GM21423 (cell line): ENCODE measurements at regions not wholly inside any gene's neighbourhood (a gene's known extent, or its start where the extent isn't known, plus 50 kb on each side); places are given as distances from the start of the nearest gene placed in this dataset.

Source experiments
- ATAC-seq: cut with Tn5 transposase; IDR thresholded peaks from one replicate; pipeline ENCODE4 v1.9.1; 2021; ENCODE audit warnings: mild to moderate bottlenecking, moderate library complexity; ENCODE audit not compliant: unreplicated experiment

DNA sequence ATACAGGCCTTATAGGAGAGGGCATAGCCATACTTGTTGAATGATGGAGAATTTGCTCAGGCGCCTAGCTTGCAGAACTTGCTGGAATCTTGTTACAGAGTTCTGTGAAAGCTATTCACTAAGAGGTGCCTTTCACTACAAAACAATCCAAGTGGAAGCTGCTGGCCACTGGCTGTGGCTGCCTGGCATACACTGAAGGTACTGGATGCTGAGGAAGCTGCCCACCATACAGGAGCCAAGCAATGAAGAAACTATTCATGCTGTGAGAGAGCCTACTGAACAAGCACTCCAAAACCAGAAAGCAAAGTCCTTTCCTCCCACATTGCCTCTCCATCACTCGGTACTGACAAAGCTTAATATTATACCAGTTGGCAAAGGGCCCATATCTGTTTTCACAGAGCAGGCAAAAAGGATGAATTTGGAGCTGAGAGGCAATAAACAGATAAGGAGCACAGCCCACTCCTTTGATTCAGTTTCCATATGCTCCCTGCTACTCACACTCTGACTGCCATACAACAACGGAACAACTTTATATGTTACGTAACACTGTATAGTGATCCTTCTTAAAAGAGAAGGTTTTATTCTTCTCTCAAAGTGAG lies 192.6 kb upstream of the ALCAM start:
- no peak for ATAC-seq

DNA sequence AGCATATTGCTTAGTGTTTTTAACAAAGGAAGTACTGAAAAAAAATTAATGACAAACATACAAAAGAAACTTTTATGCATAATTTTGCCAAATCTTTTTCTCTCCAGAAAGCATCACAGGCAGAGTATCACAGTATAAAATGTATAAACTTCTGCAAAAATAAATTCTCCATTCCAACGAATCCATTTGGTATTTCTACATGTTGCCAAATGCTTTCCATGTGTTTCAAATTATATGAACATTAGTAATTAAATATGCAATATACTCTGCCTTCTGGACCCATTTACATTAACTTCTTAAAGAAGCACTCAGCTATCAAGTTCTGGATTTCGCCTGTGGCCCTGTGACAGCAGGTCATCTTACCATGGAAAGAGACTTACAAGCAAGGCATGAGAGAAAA lies 189.1 kb upstream of the ALCAM start:
- ATAC-seq: no peak

DNA sequence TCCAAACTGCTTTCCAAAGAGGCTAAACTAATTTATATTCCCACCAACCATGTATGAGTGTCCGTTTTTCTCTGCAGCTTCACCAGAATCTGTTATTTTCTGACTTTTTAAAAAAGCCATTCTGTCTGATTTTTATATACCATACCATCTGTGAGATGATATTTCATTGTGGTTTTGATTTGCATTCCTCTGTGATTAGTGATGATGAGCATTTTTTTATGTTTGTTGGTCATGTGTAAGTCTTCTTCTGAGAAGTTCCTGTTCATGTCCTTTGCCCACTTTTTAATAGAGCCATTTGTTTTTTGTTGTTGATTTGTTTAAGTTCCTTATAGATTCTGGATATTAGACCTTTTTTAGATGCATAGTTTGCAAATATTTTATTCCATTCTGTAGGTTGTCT lies 179.4 kb upstream of the ALCAM start:
- ATAC-seq: no peak

DNA sequence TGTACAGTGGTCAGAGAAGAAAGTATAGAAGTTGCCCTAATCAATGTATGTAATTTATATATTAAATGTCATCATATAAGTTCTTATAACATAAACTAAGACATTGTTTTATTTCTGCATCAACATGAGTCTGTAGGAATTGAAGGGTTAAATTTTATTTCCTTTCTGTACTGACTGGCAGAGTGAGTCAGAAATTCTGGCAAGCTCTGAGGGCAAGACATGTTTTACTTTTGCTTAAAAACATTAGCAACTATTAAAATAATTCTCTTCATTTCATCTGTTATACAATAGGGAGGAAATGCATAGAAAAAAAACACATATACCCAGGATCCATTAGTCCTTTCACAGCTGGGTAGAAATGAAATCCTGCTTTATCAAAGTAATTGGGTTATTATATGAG lies 171.4 kb upstream of the ALCAM start:
- ATAC-seq: no peak

DNA sequence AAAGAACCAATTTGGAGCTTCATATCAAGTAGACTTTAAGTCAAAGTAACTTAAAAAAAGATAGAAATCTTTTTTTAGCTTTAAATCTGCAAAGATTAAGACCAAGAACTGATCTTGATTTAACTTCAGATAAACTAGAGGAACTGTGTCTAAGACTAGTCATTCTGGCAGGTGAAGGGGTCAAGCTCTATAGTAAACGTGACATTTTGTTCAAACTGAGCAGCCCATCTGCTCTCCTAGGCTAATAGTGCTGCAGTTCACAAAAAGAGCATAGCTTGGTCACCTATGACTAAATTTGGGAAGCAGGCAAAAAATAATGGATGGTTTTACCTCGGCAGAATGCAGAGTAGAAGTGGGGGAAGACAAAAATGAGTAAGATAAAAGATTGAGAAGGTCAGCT lies 168.8 kb upstream of the ALCAM start:
- no peak for ATAC-seq

DNA sequence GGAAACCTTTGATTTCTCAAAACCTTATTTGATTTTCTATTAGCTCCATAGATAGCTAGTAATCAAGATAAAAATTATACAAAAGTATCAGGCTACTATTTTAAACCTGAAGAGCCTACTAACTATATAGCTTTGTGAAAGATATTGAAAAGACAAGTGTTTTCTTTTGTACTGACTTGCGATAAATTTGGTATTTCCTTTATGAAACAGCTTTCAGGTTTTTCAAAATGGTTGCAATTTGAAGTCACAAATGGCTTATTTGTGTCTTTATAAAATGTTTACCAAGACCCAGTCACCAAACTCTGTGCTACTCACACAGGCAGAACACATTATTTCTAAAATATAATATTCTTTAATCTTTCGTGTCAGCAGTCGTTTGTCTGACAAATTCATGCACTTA lies 167.5 kb upstream of the ALCAM start:
- no peak for ATAC-seq

DNA sequence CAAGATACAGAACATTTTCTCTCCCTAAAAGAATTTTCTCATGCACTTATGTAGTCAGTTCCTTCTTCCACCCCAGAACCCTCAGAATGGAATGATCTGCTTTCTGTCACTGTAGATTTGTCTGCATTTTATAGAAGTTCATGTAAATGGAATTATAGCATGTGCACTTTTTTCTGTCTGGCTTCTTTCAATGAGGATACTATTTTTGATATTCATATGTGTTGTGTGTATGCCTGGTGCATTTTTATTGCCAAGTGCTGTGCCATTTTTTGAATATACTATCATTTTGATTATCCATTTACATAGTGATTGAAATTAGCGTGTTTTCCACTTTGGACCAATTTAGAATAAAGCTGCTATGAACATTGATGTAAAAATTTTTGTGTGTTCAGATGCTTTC lies 156.6 kb upstream of the ALCAM start:
- no peak for ATAC-seq

DNA sequence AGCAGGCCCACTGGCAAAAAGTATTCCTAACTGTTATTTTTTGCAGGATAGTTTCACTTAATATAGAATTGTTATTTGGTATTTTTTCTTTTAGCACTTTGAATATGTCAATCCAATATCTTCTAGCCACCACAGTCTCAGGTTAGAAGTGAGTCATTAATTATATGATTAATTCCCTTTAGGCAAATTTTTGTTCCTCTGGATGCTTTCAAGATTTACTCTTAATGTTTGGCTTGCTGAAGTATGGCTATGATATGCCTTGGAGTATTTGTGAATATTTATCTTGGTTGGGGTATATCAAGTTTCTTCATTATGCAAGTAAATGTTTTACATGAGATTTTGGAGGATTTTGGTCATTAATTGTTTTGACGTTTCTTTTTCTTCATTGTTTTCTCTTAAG lies 152.1 kb upstream of the ALCAM start:
- no peak for ATAC-seq

DNA sequence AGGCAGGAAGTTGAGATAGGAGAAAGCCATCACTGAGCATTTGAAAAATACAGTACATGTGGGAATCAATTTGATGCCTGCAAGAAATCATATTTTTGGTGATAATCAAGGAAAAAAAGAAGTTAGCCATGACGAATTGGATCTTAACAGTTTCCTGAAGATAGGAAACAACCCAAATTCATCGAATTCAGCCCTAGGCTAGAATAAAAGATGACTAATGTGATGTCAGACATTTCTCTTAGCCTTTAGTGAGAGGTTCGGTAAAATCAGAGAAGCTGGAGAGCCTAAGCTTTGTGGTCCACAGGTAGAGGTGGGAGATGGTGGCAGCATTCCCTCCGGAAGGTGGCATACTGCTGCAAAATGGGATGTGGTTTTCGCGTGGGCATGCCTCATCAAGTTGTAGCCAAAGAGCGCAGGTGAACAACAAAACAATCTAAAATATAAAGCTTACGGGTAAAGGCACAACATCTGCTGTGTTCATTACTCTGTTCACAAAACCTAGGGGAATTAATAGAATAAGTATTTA lies 144.1 kb upstream of the ALCAM start:
- ATAC-seq: no peak

DNA sequence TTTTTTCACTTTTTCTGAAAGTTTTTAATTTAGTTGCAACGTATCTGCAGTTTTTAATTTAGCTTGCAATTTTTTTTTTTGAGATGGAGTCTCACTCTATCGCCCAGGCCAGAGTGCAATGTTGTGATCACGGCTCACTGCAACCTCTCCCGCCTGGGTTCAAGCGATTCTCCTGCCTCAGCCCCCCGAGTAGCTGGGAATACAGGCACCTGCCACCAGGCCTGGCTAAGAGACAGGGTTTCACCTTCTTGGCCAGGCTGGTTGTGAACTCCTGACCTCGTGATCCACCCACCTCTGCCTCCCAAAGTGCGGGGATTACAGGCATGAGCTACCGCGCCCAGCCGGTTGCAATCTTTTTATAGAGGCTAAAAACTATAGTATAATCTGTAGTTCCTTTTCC lies 142.9 kb upstream of the ALCAM start:
- ATAC-seq: no peak

DNA sequence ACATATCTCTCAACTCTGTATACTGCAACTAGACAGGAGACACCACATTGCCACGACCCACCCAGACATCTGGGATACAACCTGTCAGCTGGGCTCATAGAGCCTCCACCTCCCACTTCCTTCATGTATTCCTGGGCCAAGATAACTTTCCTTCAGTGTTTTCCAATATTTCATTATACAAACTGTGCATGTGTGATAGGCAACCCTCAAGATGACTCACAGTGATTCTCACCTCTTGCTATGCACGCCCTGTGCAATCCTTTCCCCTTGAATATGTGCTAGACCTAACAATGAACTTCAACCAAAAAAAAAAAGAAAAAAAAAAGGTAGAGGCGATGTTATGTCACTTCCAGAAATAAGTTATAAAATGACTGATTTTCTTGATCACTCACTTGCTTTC lies 138.0 kb upstream of the ALCAM start:
- ATAC-seq: no peak

DNA sequence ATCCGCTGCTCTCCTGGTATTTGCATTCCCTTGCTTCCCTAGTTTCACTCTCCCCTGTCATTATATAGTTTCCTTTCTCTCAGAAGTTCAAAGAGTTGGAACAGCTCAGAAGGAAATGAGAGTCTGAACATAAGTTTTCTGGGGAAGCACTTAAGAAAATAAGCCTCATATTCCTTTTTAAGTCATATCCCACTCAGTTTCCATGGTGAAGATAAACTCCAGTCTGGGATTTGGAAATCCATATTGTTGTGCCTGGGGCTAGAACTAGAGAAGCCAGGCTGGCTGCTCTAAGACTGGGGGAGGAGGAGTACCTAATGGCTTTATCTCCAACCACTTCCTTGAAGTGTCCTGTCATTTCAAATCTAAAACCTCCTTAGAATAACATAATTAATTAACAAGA lies 134.2 kb upstream of the ALCAM start:
- ATAC-seq: no peak

DNA sequence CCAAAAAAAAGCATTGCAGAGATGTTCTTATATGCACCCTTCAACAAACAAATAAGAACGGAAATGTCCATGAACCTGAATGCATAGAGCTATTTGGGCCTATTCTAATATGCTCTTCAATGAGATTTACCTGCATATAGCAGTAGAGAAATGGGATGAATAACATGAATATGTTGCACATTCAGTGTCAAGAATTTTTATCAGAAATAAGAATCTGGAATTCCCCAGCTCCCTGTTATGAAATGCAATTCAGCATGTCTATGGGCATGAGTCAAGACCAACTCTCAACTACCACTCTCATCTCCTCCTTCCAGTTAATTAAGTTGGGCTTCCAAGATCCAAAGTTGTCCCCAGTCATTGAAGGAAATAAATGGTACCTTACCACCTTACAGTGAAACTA lies 133.7 kb upstream of the ALCAM start:
- ATAC-seq: no peak

DNA sequence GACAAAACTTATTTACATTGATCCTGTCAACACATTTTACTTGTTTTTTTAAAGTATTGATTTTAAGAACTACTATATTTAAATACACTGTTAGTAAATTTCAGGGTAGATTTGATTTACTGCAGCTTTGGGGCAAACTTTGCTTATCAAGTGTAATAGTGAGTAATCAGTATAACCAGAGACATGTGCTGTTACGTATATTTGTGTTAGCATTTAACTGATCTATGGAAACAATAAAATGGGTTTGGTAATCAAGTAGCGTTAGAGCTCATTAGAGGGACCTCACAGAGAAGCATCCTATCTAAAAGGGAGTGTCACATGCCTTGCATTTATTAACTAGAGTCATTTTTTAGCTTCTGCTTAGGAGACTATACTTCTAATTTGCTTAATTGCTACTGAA lies 131.5 kb upstream of the ALCAM start:
- ATAC-seq: no peak

DNA sequence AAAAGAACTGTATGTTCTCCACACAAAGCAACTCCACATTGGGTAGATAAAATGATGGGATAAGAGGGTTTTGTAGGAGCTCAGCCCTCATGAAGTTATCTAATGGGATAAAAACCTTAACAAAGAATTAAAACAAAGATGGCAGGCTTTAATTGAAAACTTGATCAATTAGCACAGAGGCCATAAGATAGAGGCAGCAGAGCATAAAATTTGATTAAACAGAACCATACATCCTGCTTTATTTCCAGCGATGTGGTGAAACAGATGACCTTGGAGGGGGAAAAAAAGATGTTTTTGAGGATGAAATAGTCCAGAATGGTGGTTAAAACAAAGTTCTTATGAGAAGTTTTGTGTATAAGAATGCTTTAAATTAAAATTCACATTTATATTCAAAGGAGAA lies 130.9 kb upstream of the ALCAM start:
- no peak for ATAC-seq

DNA sequence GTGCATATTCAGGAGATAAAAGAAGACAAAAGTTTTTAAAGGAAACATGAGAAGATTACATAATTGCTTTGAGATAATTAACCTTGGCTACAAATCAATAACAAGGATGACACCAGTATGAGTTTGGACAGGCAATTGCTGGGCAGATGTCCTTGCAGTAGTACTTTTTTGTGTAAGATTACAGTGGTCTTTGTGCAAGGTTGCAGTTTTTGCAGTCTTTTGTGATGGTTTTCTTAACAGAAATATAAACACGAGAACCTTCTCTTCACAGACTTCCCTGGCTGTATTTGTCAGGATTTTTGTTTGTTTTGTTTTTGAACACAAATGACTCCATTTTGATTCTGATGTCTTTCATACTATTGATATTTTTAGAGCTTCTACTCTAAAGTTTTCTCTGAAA lies 128.3 kb upstream of the ALCAM start:
- no peak for ATAC-seq

DNA sequence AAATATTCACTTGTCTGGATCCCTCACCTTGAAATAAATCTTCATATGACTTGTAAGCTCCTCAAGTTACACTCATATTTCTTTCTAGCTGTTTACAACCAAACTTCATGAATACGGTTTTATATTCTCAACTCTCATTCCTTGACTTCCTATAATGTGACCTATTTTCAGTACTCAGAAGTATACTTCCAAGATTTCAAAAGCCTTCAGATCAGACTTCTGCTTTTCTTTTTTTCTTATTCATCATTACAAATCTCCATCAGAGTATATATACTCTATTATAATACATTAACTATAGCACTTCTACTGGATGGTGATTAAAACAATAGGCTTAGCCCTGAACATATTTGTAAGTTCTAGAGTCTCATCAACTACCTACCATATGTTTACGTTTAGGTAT lies 123.6 kb upstream of the ALCAM start:
- ATAC-seq: no peak

DNA sequence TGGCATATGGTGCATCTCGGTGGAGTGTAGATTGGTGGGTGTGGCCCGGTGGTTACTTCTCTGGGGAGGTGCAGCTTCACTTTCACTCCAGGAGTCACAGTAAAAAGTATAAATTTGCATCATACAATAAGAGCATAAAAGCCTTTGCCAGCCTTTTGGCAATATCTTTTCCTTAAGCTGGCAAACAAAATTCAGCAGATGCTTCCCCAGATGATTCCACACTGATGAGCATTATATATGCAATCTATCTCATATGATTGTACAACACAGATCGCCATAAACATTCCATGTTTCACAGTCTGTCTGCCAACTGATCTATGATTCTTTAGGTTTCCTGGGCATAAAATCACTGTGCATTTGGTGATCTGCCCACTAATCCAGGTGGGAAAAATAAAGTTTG lies 120.2 kb upstream of the ALCAM start:
- ATAC-seq: no peak

DNA sequence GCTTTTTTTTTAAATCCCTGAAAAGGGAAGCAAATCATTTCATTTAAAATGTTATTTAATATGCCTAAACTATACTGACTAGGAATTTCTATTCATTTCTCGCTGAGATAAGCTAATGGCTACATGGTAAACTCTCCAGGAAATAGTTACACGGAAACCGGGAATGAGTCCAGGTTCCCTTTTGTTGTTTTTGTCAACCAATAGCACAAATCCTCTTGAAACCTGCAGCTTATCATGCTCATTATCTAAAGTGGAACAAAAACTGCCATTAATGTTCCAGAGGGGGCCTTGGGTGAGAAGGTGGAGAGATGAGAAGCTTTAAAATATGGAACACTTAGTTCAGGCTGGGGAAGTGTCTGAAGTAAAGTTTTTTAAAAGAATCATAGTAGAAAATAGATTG lies 113.5 kb upstream of the ALCAM start:
- no peak for ATAC-seq

DNA sequence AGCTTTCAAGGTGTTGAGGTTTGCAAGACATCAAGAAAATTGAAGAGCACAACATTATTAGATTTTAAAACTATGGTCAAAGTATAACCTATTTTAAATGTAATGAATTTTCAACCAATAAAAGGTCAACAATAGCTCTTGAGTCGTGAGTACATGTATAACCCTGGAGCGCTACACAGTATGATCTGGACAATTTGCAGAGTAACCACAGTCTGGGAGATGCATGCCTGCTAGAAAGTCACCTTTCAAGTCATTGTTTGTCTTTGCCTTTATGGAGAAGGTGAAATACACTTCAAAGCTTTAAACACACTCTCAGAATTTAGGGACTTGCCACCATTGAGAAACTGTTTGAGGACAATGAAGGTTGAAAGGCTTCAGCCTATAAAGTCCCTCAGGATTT lies 112.6 kb upstream of the ALCAM start:
- no peak for ATAC-seq

DNA sequence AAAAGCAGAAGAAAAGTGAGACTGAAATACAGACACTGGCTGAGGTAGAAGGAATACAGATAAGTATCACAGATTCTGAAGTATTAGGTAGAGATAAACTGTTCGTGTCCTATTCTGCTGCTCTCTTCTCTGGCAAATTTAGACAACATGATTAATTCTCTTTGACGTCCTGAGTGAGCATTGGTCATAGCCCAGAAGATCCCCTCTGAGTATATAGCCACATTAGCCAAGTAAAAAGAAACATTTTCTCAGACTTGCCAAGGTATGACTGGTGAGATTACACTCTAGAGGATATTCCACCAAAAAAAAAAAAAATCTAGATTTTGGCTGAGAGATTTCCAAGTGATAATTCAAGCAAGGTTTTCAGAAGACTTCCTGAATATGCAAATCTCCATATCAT lies 111.4 kb upstream of the ALCAM start:
- ATAC-seq: no peak

DNA sequence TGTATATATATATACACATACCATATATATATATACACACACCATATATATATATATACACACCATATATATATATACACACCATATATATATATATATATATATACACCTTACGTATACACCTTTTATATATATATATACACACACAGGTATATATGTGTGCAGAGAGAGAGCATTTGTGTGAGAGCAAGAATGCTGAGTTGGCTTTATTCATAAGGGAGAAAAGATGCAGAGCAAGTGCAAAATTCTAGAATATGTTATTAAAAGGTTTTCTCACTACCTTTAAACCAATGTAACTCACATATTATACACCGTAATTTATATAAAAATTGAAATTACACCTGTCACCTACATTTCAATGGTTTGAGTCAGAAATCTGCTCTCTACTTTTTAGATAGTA lies 107.2 kb upstream of the ALCAM start:
- ATAC-seq: no peak

DNA sequence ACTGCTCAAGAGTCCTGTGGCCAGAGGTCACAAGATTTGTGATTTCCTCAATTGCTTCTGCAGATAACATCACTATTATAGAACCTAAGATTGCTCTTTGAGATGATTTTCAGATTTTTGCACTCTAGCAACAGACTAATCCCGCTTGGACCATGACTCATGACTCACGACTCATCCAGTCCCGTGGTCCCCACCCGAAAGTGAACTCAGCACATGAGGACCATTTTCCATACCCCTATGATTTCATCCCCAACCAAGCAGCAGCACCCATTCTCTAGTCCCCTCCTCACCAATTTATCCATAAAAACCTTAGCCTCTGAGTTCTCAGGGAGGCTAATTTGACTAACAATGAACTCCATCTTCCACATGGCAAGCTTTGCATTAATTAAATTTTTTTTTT lies 106.3 kb upstream of the ALCAM start:
- no peak for ATAC-seq

DNA sequence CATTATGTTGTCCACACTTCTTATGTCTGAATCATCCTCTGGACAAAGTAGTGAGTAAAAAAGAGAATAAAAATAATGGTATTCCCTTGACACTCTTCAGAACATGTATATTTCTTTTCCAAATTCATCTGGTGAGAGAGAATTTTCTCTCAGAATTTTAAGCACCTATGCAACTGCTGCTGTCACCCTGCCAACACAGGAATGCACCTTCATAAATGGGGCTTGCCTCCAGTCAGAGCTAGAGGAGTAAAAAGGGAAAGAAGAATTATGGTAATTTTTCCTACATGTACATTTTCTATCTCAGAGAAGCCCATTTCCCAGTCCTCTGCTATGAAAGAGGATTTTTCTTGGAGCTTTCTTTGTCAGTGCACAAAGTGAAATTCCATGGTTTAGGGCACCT lies 92.2 kb upstream of the ALCAM start:
- no peak for ATAC-seq
